Esophagus squamous epithelium (tissue), 4 donors: ENCODE measurements at regions not wholly inside any gene's neighbourhood (a gene's known extent, or its start where the extent isn't known, plus 50 kb on each side); places are given as distances from the start of the nearest gene placed in this dataset.

Source experiments
- POLR2A ChIP-seq, 4 donors: fragments of 450-650 bp; IDR thresholded peaks; one replicate each; pipeline ENCODE4 v1.6.1; 2017; ENCODE audit warnings: antibody characterized with exemption in 4 of 4, mild to moderate bottlenecking in 4 of 4, moderate library complexity in 3 of 4
- TF ChIP-seq, protein P1 (sequence below), 6 experiments: fragments of 450-650 bp in 4 of 6; fragments of 200-600 bp in 2 of 6; sonication (generic) in 2 of 6; IDR thresholded peaks; one replicate each; pipeline ENCODE4 v1.5.1; 2016 to 2019; ENCODE audit warnings: antibody characterized with exemption in 6 of 6, mild to moderate bottlenecking in 4 of 6, moderate library complexity in 4 of 6

DNA sequence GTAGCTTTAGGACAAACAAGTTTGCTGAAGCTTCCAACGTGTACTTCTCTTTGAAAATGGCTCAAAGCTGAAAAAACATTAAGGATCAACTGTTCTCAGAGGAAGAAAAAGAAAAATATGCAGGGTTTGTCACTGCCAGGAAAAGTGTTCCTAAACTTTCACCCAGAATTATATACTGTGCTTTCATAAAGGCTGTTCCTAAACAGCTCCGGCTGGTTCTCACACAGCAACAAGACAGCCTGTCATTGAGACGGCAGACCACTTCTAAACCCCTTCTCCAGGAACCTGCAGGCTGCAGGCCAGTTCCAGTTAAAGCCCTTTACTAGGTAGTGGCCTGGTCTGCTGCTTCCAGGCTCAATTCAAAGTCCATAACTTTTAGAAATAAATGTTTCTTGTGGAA, 97.4 kb upstream of the SOX4 start:
- TF ChIP-seq, protein P1, sequence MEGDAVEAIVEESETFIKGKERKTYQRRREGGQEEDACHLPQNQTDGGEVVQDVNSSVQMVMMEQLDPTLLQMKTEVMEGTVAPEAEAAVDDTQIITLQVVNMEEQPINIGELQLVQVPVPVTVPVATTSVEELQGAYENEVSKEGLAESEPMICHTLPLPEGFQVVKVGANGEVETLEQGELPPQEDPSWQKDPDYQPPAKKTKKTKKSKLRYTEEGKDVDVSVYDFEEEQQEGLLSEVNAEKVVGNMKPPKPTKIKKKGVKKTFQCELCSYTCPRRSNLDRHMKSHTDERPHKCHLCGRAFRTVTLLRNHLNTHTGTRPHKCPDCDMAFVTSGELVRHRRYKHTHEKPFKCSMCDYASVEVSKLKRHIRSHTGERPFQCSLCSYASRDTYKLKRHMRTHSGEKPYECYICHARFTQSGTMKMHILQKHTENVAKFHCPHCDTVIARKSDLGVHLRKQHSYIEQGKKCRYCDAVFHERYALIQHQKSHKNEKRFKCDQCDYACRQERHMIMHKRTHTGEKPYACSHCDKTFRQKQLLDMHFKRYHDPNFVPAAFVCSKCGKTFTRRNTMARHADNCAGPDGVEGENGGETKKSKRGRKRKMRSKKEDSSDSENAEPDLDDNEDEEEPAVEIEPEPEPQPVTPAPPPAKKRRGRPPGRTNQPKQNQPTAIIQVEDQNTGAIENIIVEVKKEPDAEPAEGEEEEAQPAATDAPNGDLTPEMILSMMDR (IDR thresholded peaks at IDR 0.05), result no peak
- no peak for TF ChIP-seq POLR2A (IDR thresholded peaks at IDR 0.05)
